BE2C (cell line): ENCODE measurements at regions not wholly inside any gene's neighbourhood (a gene's known extent, or its start where the extent isn't known, plus 50 kb on each side); places are given as distances from the start of the nearest gene placed in this dataset.

Experiments used
- DNase-seq: peaks from one replicate; pipeline ENCODE4 v3.0.0-alpha.2; 2020
- H3K27me3 ChIP-seq: fragments of 250-450 bp; sonication (Bioruptor Pico); 2 replicates; pipeline ENCODE4 v1.5.1; 2020; ENCODE audit warnings: mild to moderate bottlenecking
- H3K36me3 ChIP-seq: fragments of 250-450 bp; sonication (Bioruptor Pico); 2 replicates; pipeline ENCODE4 v1.5.1; 2020; ENCODE audit warnings: mild to moderate bottlenecking
- H3K4me1 ChIP-seq: fragments of 250-450 bp; sonication (Bioruptor Pico); 2 replicates; pipeline ENCODE4 v1.5.1; 2020
- H3K4me3 ChIP-seq: 2 replicates; pipeline ENCODE4 v1.5.1; 2011; ENCODE audit warnings: low read depth, low read length
- H3K9me3 ChIP-seq: fragments of 250-450 bp; sonication (Bioruptor Pico); 2 replicates; pipeline ENCODE4 v1.5.1; 2020
- CTCF ChIP-seq: IDR thresholded peaks from 2 replicates; pipeline ENCODE4 v1.5.1; 2012; ENCODE audit warnings: mild to moderate bottlenecking, low read depth, low read length

GRCh38 chr4:89380980-89381379 is 73.4 kb upstream of the GPRIN3 start:
- H3K36me3 ChIP-seq, result no peaks in the 10 kb centered on the region
- no peak for DNase-seq
- no peaks in the 10 kb centered on the region for H3K9me3 ChIP-seq
- H3K4me1 ChIP-seq, result no peaks in the 10 kb centered on the region
- no peak for TF ChIP-seq CTCF
- H3K4me3 ChIP-seq, result no peak overlapping the region
- no peaks in the 10 kb centered on the region for H3K27me3 ChIP-seq

GRCh38 chr4:89379511-89380044 is 72.0 kb upstream of the GPRIN3 start:
- Histone ChIP-seq H3K4me3 (no peak overlapping the region), H3K27me3 (no peaks in the 10 kb centered on the region), H3K36me3 (no peaks in the 10 kb centered on the region), H3K9me3 (no peaks in the 10 kb centered on the region), H3K4me1 (no peaks in the 10 kb centered on the region)
- no peak for TF ChIP-seq CTCF
- no peak for DNase-seq

GRCh38 chr4:89373394-89373793 is 65.8 kb upstream of the GPRIN3 start:
- no peak for DNase-seq
- no peaks in the 10 kb centered on the region for H3K4me1 ChIP-seq
- no peaks in the 10 kb centered on the region for H3K9me3 ChIP-seq
- H3K4me3 ChIP-seq, result no peak overlapping the region
- no peak for TF ChIP-seq CTCF
- no peaks in the 10 kb centered on the region for H3K36me3 ChIP-seq
- peaks cover 4% of the 10 kb centered on the region; the same call in 1 of the 2 replicates for H3K27me3 ChIP-seq

- no peak for TF ChIP-seq CTCF
- Histone ChIP-seq H3K36me3 (no peaks in the 10 kb centered on the region), H3K9me3 (no peaks in the 10 kb centered on the region), H3K4me3 (no peak overlapping the region), H3K27me3 (peaks cover 7% of the 10 kb centered on the region; the same call in 1 of the 2 replicates), H3K4me1 (no peaks in the 10 kb centered on the region)
- DNase-seq, result no peak
Measured at GRCh38 chr4:89371614-89372013, 64.0 kb upstream of the GPRIN3 start.

GRCh38 chr4:89369581-89369980 is 62.0 kb upstream of the GPRIN3 start:
- TF ChIP-seq CTCF, result no peak
- Histone ChIP-seq H3K4me1 (no peaks in the 10 kb centered on the region), H3K4me3 (no peak overlapping the region), H3K36me3 (no peaks in the 10 kb centered on the region), H3K9me3 (no peaks in the 10 kb centered on the region), H3K27me3 (peaks cover 7% of the 10 kb centered on the region; the same call in 1 of the 2 replicates)
- DNase-seq, result no peak

- TF ChIP-seq CTCF, result no peak
- no peaks in the 10 kb centered on the region for H3K9me3 ChIP-seq
- no peak overlapping the region for H3K4me3 ChIP-seq
- no peak for DNase-seq
- peaks cover 7% of the 10 kb centered on the region; the same call in 1 of the 2 replicates for H3K27me3 ChIP-seq
- no peaks in the 10 kb centered on the region for H3K36me3 ChIP-seq
- H3K4me1 ChIP-seq, result no peaks in the 10 kb centered on the region
Measured at GRCh38 chr4:89368861-89369260, 61.3 kb upstream of the GPRIN3 start.
